ENCODE measurements at regions not wholly inside any gene's neighbourhood (a gene's known extent, or its start where the extent isn't known, plus 50 kb on each side); places are given as distances from the start of the nearest gene placed in this dataset.
A peak's percentile ranks its signal among the peaks of the same experiment; 100 is the strongest.

DNA sequence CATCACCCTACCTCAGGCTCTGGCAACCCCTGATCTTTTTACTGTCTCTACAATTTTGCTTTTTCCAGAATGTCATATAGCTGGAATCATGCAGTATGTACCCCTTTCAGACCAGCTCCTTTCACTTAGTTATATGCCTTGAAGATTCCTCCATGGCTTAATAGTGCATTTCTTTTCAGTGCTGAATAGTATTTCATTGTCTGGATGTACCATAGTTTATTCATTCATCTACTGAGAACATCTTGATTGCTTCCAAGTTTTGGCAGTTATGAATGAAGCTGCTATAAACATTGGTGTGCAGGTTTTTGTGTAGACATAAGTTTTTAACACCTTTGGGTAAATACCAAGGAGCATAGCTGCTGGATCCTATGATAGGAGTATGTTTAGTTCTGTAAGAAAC lies 50.8 kb upstream of the ANP32A start:
- TF ChIP-seq, protein P1, sequence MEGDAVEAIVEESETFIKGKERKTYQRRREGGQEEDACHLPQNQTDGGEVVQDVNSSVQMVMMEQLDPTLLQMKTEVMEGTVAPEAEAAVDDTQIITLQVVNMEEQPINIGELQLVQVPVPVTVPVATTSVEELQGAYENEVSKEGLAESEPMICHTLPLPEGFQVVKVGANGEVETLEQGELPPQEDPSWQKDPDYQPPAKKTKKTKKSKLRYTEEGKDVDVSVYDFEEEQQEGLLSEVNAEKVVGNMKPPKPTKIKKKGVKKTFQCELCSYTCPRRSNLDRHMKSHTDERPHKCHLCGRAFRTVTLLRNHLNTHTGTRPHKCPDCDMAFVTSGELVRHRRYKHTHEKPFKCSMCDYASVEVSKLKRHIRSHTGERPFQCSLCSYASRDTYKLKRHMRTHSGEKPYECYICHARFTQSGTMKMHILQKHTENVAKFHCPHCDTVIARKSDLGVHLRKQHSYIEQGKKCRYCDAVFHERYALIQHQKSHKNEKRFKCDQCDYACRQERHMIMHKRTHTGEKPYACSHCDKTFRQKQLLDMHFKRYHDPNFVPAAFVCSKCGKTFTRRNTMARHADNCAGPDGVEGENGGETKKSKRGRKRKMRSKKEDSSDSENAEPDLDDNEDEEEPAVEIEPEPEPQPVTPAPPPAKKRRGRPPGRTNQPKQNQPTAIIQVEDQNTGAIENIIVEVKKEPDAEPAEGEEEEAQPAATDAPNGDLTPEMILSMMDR (IDR thresholded peaks at IDR 0.05): no peak

DNA sequence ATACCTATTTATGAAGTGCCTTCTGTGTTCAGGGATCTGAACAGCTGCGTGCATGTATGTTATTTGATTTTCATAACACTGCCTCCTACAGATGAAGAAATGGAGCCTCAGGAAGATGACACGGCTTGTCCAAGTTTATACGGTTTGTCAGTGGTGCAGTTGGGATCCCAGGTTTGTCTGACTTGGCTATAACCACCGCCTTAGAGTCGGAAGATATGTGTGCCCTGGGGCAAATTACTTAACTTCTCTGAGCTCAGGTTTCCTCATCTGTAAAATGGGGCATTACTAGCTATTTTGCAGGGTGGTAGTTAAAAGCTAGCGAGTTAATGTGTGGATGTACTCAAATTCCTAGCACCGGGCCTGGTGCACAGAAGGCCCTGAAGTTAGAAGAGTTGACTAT lies 54.1 kb upstream of the ANP32A start:
- TF ChIP-seq, protein P1 (IDR thresholded peaks at IDR 0.05): no peak

DNA sequence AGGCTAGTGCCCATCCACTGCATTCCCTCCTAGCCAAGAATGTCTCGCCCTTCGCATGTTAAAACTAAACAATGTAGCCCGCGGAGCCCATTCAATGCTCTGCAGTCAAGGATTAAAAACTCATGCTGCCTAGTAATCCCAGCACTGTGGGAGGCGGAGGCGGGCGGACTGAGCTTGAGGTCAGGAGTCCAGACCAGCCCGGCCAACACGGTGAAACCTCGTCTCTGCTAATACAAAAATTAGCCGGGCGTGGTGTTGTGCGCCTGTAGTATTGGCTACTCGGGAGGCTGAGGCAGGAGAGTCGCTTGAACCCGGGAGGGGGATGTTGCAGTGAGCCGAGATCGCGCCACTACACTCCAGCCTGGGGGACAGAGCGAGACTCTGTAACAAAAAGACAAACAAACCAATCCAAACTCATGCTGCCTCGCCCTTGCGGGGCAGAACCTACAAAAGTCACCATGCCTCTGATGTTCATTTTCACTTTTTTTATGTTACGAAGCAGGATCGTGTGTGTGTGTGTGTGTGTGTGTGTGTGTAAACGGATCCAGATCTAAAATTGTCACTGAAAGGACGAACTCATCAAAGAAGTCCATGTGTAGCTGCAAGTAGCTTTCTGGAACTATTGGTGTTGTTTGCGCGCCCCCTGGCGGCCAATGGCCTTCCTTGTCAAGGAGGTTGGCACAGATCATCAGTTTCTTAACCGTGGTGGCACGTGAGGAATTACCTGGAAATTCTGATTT lies 54.8 kb upstream of the SPESP1 start:
- TF ChIP-seq, protein P1 (IDR thresholded peaks at IDR 0.05): peak; percentile 80

- TF ChIP-seq, protein P1 (IDR thresholded peaks at IDR 0.05): no peak
Observed at GRCh38 chr15:68877626-68878025, 52.7 kb upstream of the SPESP1 start.

- TF ChIP-seq, protein P1 (IDR thresholded peaks at IDR 0.05): no peak
Observed at GRCh38 chr15:68880382-68880781, 49.9 kb upstream of the SPESP1 start.
